GM13976 (cell line): ENCODE measurements at regions not wholly inside any gene's neighbourhood (a gene's known extent, or its start where the extent isn't known, plus 50 kb on each side); places are given as distances from the start of the nearest gene placed in this dataset.

ENCODE experiments used
- DNase-seq: peaks from one replicate; pipeline ENCODE4 v3.0.0; 2012; ENCODE audit warnings: low spot score
- in situ Hi-C: fragments of 300-500 bp; cut with MboI; formaldehyde crosslinking; loops from one replicate; pipeline ENCODE4 v1.12.0; 2022; ENCODE audit warnings: low sequenced_read_pairs, mixed read lengths, inconsistent platforms; ENCODE audit not compliant: unreplicated experiment
- TF ChIP-seq, protein P1 (sequence below): IDR thresholded peaks from 2 replicates; pipeline ENCODE4 v1.5.1; 2012; ENCODE audit warnings: borderline replicate concordance, mild to moderate bottlenecking; ENCODE audit not compliant: insufficient read depth; ENCODE audit errors: extremely low read depth, missing control alignments, control extremely low read depth

DNA sequence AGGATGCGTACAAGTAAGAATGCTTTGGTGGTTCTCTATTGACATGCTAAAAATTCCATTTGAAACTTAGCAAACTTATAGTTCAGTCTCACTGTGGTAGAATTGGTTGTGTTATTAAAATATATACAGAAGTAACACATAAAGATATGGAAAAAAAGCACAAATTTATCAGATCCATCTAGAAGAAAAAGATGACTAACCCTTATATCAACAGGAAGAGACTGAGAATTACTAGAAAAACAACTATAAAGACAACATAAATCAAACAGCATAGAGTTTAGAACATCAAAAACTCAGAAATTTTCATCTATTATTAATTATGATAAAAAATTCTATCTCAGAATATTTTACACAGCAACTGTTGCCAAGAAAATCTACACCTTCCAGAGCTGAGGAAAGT is 491.0 kb downstream of the ETNK1 start:
- TF ChIP-seq, protein P1, sequence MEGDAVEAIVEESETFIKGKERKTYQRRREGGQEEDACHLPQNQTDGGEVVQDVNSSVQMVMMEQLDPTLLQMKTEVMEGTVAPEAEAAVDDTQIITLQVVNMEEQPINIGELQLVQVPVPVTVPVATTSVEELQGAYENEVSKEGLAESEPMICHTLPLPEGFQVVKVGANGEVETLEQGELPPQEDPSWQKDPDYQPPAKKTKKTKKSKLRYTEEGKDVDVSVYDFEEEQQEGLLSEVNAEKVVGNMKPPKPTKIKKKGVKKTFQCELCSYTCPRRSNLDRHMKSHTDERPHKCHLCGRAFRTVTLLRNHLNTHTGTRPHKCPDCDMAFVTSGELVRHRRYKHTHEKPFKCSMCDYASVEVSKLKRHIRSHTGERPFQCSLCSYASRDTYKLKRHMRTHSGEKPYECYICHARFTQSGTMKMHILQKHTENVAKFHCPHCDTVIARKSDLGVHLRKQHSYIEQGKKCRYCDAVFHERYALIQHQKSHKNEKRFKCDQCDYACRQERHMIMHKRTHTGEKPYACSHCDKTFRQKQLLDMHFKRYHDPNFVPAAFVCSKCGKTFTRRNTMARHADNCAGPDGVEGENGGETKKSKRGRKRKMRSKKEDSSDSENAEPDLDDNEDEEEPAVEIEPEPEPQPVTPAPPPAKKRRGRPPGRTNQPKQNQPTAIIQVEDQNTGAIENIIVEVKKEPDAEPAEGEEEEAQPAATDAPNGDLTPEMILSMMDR: no peak
- in situ Hi-C loops: no loop called here
- no peak for DNase-seq

DNA sequence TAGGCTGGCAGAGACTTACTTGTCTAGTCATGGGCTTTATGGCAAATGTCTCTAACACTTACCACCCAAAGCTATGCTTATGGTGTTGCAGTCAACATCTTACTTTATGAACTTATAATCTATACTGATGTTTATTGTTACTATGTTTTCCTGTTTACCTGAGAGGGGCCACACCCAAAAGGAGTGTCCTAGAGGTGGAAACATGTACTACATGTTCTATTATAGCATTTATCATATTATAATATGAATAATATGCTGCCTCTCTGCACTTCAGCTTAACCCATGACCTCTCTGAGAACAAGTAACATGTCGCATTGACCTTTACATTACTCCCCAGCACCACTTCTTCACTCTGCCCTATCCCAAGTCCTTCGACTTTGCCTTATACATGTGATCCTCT is 501.8 kb downstream of the ETNK1 start:
- DNase-seq: no peak
- in situ Hi-C loops: no loop called here
- TF ChIP-seq, protein P1: no peak

DNA sequence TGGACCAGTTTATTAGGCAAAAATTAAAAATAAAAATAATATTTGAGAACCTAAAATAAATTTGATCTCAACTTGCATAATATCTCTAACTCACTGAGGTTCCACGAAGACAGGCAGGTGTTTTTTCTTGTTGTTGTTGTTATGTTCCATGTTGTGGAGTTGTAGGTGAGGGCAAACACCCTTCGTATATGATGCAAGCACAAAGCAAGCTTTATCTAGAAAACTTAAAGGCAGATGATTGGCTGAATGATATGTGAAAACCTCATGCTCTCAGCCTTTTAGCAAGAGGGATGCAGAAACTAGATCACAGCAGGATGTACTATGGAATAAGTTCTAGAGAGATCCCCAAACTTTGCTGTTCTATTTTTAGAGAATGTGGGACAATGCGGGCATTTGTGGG is 502.7 kb downstream of the ETNK1 start:
- TF ChIP-seq, protein P1: no peak
- in situ Hi-C loops: no loop called here
- no peak for DNase-seq

DNA sequence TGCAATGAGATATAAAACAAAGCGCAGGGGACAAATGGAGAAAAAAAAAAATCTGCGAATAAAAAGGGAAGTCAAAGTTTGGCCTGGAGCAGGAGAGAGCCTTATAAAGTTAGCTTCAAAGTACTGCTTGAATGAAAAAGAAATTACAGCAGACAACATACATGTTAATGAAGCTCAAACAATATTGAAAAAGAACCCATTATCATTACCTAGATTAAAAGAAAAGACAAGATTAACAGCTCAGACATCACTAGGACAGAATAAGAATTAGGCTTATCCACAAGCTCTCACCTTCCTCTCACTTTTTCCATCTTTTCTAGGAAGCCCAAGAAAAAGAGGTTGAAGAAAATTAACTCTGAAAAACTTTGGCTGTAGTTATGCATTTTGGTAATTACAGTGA is 503.5 kb downstream of the ETNK1 start:
- no peak for DNase-seq
- TF ChIP-seq, protein P1: no peak
- in situ Hi-C loops: no loop called here

DNA sequence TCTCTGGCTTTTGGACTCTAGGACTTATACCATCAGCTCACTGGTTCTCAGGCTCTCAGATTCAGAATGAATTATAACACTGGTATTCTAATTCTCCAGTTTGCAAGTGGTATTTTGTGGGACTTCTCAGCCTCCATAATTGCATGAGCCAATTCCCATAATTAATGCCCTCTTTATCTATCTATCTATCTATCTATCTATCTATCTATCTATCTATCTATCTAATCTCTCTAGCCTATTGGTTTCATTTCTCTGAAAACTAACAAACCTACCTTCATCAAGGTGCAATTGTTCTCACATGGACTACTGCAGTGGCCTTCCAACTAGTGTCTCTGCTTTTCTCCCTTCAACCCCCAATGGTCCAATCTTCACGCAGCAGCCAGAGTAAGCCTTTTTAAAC is 507.4 kb downstream of the ETNK1 start:
- in situ Hi-C loops: no loop called here
- TF ChIP-seq, protein P1: no peak
- no peak for DNase-seq

DNA sequence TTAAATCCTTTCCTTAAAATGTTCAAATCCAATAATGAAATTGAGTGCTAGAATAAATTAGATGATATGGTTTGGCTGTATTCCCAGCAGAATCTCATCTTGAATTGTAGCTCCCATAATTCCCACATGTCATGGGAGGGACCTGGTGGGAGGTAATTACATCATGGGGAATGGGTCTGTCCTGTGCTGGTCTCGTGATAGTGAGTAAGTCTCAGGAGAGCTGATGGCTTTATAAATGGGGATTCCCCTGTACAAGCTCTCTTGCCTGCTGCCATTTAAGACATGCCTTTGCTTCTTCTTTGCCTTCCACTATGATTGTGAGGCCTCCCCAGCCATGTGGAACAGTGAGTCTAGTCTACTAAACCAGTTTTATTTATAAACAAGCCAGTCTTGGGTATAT is 508.5 kb downstream of the ETNK1 start:
- TF ChIP-seq, protein P1: no peak
- DNase-seq: no peak
- in situ Hi-C loops: no loop called here

DNA sequence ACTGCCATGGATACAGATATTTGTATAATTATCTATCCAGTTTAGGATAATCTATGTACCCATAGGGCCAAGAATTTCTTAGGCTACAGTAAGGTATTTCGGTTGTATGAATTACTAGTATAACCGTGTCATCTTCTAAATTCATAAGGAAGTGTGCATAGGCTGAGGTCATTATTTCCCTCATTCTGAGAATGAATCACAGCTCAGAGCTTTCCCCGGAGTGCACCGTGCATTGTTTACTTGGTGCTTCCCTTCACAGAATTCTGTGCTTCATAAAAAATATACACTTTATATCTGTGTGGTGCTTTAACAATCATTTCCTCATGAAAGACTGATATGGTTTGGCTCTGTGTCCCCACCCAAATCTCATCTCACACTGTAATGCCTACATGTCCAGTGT is 514.1 kb downstream of the ETNK1 start:
- TF ChIP-seq, protein P1: no peak
- DNase-seq: no peak
- in situ Hi-C loops: no loop called here
